ENCODE measurements at regions not wholly inside any gene's neighbourhood (a gene's known extent, or its start where the extent isn't known, plus 50 kb on each side); places are given as distances from the start of the nearest gene placed in this dataset.
A peak's percentile ranks its signal among the peaks of the same experiment; 100 is the strongest.

GRCh38 chr11:71144736-71145135 is 107.6 kb downstream of the SHANK2 start:
- TF ChIP-seq POLR2AphosphoS5 (IDR thresholded peaks at IDR 0.05; ENCODE audit: low read depth, low read length) = no peak
- TF ChIP-seq REST (IDR thresholded peaks at IDR 0.05; ENCODE audit: insufficient read depth in 1 of 2, low read depth in 2 of 2, low read length in 1 of 2) = no peak
- TF ChIP-seq CTCF (IDR thresholded peaks at IDR 0.05) = no peak
- no peak for TF ChIP-seq TCF7L2 (IDR thresholded peaks at IDR 0.05; ENCODE audit: low read depth, low read length)
- TF ChIP-seq SIN3A (IDR thresholded peaks at IDR 0.05; ENCODE audit: borderline replicate concordance, insufficient read depth, low read depth, low read length) = no peak
- no peaks in the 10 kb centered on the region for H3K9me3 ChIP-seq (ENCODE audit: control insufficient read depth, insufficient read depth, low read depth, low read length)
- no peaks in the 10 kb centered on the region for H3K27me3 ChIP-seq (ENCODE audit: control insufficient read depth, insufficient read depth, low read length)
- H3K4me1 ChIP-seq (ENCODE audit: control insufficient read depth, insufficient read depth, low read length) = no peaks in the 10 kb centered on the region
- ATAC-seq = no peak
- no peak for DNase-seq (ENCODE audit: low read depth, low spot score)
- no peak overlapping the region for H3K4me3 ChIP-seq (ENCODE audit: low read depth in 2 of 2, low read length in 2 of 2)
- in situ Hi-C loops (cut with HindIII; ENCODE audit: low pct_unique_long_range_greater_than_20kb, low sequenced_read_pairs) (no loop called here), intact Hi-C loops (cut with micrococcal nuclease; ENCODE audit: unreplicated experiment) (no loop called here)
- ChIA-PET CTCF (no interaction called here), POLR2A (no interaction called here)
- BruUV-seq (replicated peaks) = no TSS peak
- H3K36me3 ChIP-seq (ENCODE audit: control insufficient read depth, insufficient read depth, low read length) = no peaks in the 10 kb centered on the region
- no peak overlapping the region for H3K27ac ChIP-seq (ENCODE audit: low read length)

DNA sequence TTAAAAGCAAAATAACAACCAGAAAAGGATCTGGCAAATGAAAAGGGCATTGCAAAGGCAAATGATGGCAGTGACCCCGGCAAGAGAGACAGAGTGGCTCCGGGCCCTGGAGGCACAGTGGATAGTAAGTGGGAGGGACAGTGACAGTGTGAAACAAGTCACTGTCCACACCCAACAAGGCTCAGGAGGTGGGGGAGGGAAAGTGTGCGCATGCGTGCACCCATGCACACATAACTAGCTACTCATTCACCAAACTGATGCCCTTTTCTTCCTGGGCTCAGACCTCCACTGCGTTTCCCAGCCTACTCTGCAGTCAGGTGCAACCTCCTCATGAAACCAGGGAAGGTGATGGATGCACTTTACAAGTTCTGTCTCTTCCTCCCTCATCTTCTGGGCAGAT is 108.4 kb downstream of the SHANK2 start:
- CTCF ChIA-PET = no interaction called here
- BruUV-seq (replicated peaks) = no TSS peak
- Histone ChIP-seq H3K27me3 (ENCODE audit: control insufficient read depth, insufficient read depth, low read length) (no peaks in the 10 kb centered on the region), H3K27ac (ENCODE audit: low read length) (no peak overlapping the region), H3K9me3 (ENCODE audit: control insufficient read depth, insufficient read depth, low read depth, low read length) (no peaks in the 10 kb centered on the region), H3K36me3 (ENCODE audit: control insufficient read depth, insufficient read depth, low read length) (no peaks in the 10 kb centered on the region), H3K4me1 (ENCODE audit: control insufficient read depth, insufficient read depth, low read length) (no peaks in the 10 kb centered on the region), H3K4me3 (ENCODE audit: low read depth in 2 of 2, low read length in 2 of 2) (no peak overlapping the region)
- POLR2A ChIA-PET = no interaction called here
- in situ Hi-C loops (cut with HindIII; ENCODE audit: low pct_unique_long_range_greater_than_20kb, low sequenced_read_pairs) = no loop called here
- DNase-seq (ENCODE audit: low read depth, low spot score) = no peak
- no peak for ATAC-seq
- TF ChIP-seq SIN3A (IDR thresholded peaks at IDR 0.05; ENCODE audit: borderline replicate concordance, insufficient read depth, low read depth, low read length) (no peak), POLR2AphosphoS5 (IDR thresholded peaks at IDR 0.05; ENCODE audit: low read depth, low read length) (no peak)
- intact Hi-C loops (cut with micrococcal nuclease; ENCODE audit: unreplicated experiment) = no loop called here

DNA sequence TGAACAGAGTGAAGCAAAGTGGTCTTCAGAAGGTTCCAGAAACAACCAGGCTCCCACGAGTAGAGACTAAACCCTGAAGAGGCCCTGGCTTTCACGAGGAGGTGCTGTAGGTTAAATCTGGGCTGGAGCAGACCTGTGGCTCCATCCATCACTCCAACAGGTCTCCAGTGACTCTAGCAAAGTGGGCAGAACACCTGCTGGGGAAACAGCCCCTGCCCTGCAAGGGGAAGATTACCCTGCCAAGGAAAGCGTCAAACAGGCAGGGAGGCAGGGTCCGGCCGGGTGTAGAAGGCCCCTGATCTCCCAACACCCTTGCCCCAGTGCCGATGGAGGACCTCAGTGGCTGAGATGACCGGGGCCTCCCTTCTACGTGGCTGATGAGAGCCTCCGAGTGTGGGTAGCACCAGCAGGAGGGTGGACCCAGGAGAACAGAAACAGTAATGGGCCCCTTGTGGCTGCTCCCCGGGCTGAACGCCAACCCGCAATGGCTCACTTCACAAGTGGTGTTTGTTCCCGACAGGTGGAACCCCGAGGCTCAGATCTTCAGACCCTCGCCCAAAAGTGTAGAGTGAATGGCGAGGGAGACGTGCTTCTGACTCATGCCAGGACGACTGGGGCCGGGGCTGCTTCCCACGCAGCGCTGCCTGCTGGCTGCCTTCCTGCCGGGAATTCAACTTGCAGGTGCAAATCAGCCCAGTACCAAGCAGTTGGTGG is 112.0 kb downstream of the SHANK2 start:
- Histone ChIP-seq H3K9me3 (ENCODE audit: control insufficient read depth, insufficient read depth, low read depth, low read length) (no peaks in the 10 kb centered on the region), H3K27me3 (ENCODE audit: control insufficient read depth, insufficient read depth, low read length) (no peaks in the 10 kb centered on the region), H3K4me3 (ENCODE audit: low read depth in 2 of 2, low read length in 2 of 2) (no peak overlapping the region), H3K4me1 (ENCODE audit: control insufficient read depth, insufficient read depth, low read length) (no peaks in the 10 kb centered on the region), H3K27ac (ENCODE audit: low read length) (no peak overlapping the region), H3K36me3 (ENCODE audit: control insufficient read depth, insufficient read depth, low read length) (no peaks in the 10 kb centered on the region)
- no peak for DNase-seq (ENCODE audit: low read depth, low spot score)
- ChIA-PET POLR2A (no interaction called here), CTCF (no interaction called here)
- intact Hi-C loops (cut with micrococcal nuclease; ENCODE audit: unreplicated experiment) (no loop called here), in situ Hi-C loops (cut with HindIII; ENCODE audit: low pct_unique_long_range_greater_than_20kb, low sequenced_read_pairs) (no loop called here)
- ATAC-seq = 0 out of 2 replicates have a peak, but pooled peaks have one; percentile 34
- TF ChIP-seq SIN3A (IDR thresholded peaks at IDR 0.05; ENCODE audit: borderline replicate concordance, insufficient read depth, low read depth, low read length) (no peak), TCF7L2 (IDR thresholded peaks at IDR 0.05; ENCODE audit: low read depth, low read length) (no peak), CTCF (IDR thresholded peaks at IDR 0.05) (no peak), POLR2AphosphoS5 (IDR thresholded peaks at IDR 0.05; ENCODE audit: low read depth, low read length) (no peak), REST (IDR thresholded peaks at IDR 0.05; ENCODE audit: insufficient read depth in 1 of 2, low read depth in 2 of 2, low read length in 1 of 2) (no peak)
- no TSS peak for BruUV-seq (replicated peaks)
